ENCODE measurements at regions not wholly inside any gene's neighbourhood (a gene's known extent, or its start where the extent isn't known, plus 50 kb on each side); places are given as distances from the start of the nearest gene placed in this dataset.

- H3K9me3 ChIP-seq, result no peaks in the 10 kb centered on the region
- H3K4me1 ChIP-seq, result peaks cover 0 to 17% (median 3%) of the 10 kb centered on the region in 4 donors
- no peak for DNase-seq
- no peak overlapping the region for H3K4me3 ChIP-seq
- intact Hi-C loops (cut with DNase I; ENCODE audit: low total_unique reads), result no loop called here
- TF ChIP-seq, protein P1, sequence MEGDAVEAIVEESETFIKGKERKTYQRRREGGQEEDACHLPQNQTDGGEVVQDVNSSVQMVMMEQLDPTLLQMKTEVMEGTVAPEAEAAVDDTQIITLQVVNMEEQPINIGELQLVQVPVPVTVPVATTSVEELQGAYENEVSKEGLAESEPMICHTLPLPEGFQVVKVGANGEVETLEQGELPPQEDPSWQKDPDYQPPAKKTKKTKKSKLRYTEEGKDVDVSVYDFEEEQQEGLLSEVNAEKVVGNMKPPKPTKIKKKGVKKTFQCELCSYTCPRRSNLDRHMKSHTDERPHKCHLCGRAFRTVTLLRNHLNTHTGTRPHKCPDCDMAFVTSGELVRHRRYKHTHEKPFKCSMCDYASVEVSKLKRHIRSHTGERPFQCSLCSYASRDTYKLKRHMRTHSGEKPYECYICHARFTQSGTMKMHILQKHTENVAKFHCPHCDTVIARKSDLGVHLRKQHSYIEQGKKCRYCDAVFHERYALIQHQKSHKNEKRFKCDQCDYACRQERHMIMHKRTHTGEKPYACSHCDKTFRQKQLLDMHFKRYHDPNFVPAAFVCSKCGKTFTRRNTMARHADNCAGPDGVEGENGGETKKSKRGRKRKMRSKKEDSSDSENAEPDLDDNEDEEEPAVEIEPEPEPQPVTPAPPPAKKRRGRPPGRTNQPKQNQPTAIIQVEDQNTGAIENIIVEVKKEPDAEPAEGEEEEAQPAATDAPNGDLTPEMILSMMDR (IDR thresholded peaks at IDR 0.05), result no peak
- H3K36me3 ChIP-seq, result no peaks in the 10 kb centered on the region
- H3K27me3 ChIP-seq, result no peaks in the 10 kb centered on the region
- H3K27ac ChIP-seq, result no peak overlapping the region
Measured at GRCh38 chr3:178406206-178406605, 130.0 kb upstream of the KCNMB2 start.

DNA sequence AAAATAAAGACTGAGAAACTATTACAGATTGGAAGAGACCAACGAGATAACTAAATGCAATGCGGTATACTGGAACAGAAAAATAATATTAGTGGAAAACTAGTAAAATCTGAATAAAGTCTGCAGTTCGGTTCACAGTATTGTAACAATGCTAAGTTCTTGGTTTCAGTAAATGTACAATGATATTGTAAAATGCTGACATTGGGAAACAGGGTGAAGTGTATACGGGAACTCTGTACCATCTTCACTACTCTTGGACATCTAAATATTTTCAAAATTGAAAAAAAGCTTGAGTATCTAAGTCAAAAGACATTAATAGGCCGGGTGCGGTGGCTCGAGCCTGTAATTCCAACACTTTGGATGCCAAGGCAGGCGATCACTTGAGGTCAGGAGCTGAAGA lies 120.9 kb upstream of the KCNMB2 start:
- intact Hi-C loops (cut with DNase I; ENCODE audit: low total_unique reads), result no loop called here

DNA sequence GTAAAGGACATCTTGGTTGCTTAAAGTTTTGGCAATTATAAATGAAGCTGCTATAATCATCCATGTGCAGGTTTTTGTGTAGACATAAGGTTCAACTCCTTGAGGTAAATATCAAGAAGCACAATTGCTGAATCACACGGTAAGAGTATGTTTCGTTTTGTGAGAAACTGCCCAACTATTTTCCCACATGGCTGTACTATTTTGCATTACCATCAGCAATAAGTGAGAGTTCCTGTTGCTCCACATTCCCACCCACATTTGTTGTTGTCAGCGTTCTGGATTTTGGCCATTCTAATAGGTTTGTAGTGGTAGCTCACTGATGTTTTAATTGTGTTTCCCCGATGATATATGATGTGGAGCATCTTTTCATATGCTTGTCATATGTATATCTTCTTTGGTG lies 118.5 kb upstream of the KCNMB2 start:
- Histone ChIP-seq H3K36me3 (no peaks in the 10 kb centered on the region), H3K9me3 (no peaks in the 10 kb centered on the region), H3K4me1 (no peaks in the 10 kb centered on the region), H3K4me3 (no peak overlapping the region), H3K27me3 (no peaks in the 10 kb centered on the region), H3K27ac (no peak overlapping the region)
- intact Hi-C loops (cut with DNase I; ENCODE audit: low total_unique reads), result no loop called here
- DNase-seq, result no peak
- TF ChIP-seq, protein P1 (IDR thresholded peaks at IDR 0.05), result no peak

More for the DNA sequence above, 120.9 kb upstream of the KCNMB2 start:
- Histone ChIP-seq H3K27me3 (no peaks in the 10 kb centered on the region), H3K36me3 (no peaks in the 10 kb centered on the region), H3K4me3 (no peak overlapping the region), H3K4me1 (no peaks in the 10 kb centered on the region), H3K27ac (no peak overlapping the region), H3K9me3 (no peaks in the 10 kb centered on the region)
- no peak for DNase-seq
- TF ChIP-seq, protein P1 (IDR thresholded peaks at IDR 0.05), result no peak

DNA sequence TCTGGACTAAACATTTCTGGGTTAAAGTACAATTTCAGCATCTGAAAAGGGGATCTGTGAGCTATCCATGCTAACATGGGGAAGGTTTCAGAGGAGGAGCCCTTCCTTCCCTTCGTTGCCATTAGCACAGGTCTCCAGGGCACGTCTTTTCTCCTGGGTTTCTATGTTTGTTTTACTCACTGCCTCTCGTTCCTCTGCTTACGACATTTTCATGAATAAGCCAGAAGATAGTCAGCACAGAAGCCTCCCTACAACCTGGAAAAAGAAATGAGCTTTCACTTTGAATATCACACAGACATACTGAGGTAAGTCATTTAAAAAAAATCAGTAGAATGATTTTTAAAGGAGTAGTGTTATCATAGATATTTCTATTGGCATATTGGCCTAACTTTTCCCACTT lies 117.2 kb upstream of the KCNMB2 start:
- Histone ChIP-seq H3K36me3 (no peaks in the 10 kb centered on the region), H3K27me3 (no peaks in the 10 kb centered on the region), H3K27ac (no peak overlapping the region), H3K9me3 (no peaks in the 10 kb centered on the region), H3K4me1 (no peaks in the 10 kb centered on the region), H3K4me3 (no peak overlapping the region)
- TF ChIP-seq, protein P1 (IDR thresholded peaks at IDR 0.05), result no peak
- no peak for DNase-seq
- intact Hi-C loops (cut with DNase I; ENCODE audit: low total_unique reads), result no loop called here

GRCh38 chr3:178420033-178420432 lies 116.2 kb upstream of the KCNMB2 start:
- TF ChIP-seq, protein P1 (IDR thresholded peaks at IDR 0.05), result no peak
- H3K36me3 ChIP-seq, result no peaks in the 10 kb centered on the region

DNA sequence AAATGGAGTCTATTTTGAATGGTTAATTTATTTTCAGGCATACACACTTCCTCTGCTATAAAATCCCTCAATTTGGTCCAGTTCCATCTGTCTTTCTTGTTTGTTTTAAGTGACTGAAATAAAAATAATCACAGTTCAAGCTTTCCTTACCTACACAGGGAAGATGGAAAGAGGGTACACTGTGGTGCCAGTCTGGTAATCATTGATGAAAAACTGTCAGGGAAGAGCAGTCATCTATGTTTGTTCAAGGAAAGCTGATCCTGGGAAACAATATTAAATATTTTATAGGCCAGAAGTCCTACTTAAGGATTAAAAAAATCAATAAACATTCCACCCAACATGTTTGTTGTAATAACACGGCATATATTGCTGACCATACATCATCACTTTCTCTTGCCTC lies 115.2 kb upstream of the KCNMB2 start:
- intact Hi-C loops (cut with DNase I; ENCODE audit: low total_unique reads), result no loop called here
- no peaks in the 10 kb centered on the region for H3K9me3 ChIP-seq
- H3K27me3 ChIP-seq, result no peaks in the 10 kb centered on the region
- no peak for DNase-seq
- H3K27ac ChIP-seq, result no peak overlapping the region
- H3K4me3 ChIP-seq, result no peak overlapping the region
- H3K36me3 ChIP-seq, result no peaks in the 10 kb centered on the region
- TF ChIP-seq, protein P1 (IDR thresholded peaks at IDR 0.05), result no peak
- H3K4me1 ChIP-seq, result no peaks in the 10 kb centered on the region

More at GRCh38 chr3:178420033-178420432, 116.2 kb upstream of the KCNMB2 start:
- DNase-seq, result no peak
- H3K4me1 ChIP-seq, result no peaks in the 10 kb centered on the region
- no peaks in the 10 kb centered on the region for H3K9me3 ChIP-seq
- H3K27ac ChIP-seq, result no peak overlapping the region
- intact Hi-C loops (cut with DNase I; ENCODE audit: low total_unique reads), result no loop called here
- H3K4me3 ChIP-seq, result no peak overlapping the region
- no peaks in the 10 kb centered on the region for H3K27me3 ChIP-seq
